GM12872 (cell line): ENCODE measurements at regions not wholly inside any gene's neighbourhood (a gene's known extent, or its start where the extent isn't known, plus 50 kb on each side); places are given as distances from the start of the nearest gene placed in this dataset.

Experiments
- CTCF ChIP-seq: IDR thresholded peaks from 3 replicates; pipeline ENCODE4 v1.5.1; 2011; ENCODE audit warnings: low read depth, mild to moderate bottlenecking, low read length, moderate library complexity; ENCODE audit not compliant: insufficient read depth

DNA sequence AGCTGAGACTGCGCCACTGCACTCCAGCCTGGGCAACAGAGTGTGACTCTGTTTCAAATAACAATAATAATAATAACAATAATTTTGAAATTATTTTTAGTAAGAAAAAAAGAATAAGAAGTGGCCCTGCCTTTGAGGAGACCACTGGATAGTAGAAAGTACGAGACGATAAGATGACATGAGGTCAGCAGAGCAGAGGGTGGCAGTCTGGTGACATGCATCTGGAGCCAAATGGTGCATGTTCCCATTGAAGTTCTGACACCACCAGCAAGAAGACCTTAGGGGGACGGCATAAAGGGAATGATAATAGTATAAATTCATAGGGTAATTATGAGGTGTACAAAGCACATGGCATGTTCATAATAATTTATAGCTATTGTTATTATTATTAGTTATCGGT lies 542.2 kb upstream of the TBL1XR1 start:
- no peak for TF ChIP-seq CTCF

GRCh38 chr3:177740254-177740653 lies 543.0 kb upstream of the TBL1XR1 start:
- no peak for TF ChIP-seq CTCF

GRCh38 chr3:177742273-177742672 lies 545.0 kb upstream of the TBL1XR1 start:
- no peak for TF ChIP-seq CTCF

DNA sequence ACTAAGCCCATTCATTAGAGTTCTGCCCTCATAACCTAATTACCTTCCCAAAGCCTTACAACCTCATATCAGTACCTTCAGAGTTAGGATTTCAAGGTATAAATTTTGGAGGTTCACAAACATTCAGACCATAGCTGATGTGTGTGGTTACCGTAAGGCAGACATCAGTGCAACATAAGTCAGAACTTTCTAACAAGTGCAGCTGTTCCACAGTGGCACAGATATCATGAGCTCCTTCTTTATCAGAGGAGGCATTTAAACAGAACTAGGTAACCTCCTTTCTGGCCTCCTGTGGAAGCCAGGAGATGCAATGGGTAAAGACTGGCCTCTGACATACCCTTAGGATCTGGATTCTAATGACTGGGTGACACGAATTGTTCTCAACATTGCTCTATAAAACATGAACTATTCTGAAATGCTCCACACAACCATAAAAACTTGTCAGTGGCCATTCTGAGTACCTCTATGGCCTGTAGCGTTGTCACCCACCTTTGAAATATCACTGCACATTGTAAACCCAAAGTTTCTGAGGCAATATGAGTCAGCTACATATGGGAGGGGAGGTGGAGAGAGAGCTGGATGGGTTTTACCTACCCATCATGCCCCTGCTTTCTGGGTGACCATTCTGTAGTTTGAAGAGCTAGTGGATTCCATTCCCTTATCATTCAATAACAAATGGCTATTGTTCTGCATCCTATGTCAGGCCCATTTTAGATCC lies 546.0 kb upstream of the TBL1XR1 start:
- no peak for TF ChIP-seq CTCF

- TF ChIP-seq CTCF: no peak
Observed at GRCh38 chr3:177744873-177745606, 547.8 kb upstream of the TBL1XR1 start.

DNA sequence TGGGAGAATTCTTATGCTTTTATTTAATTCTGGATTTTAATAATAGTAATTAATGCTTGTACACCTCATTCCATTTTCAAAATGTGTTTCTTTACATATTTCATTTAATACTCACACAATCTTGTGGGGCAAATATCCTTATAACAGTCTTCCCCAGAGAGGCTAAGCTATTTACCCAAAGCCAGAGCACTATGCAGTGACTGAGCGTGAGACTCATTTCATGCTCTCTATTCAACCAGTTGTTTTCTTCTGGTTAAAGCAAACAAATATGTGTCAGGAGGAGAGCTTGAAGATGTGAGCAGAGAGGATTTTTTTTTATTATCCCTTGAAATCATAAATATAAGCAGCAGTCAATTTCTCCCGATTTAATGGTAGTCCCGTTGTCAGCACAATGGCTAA lies 548.3 kb upstream of the TBL1XR1 start:
- no peak for TF ChIP-seq CTCF

DNA sequence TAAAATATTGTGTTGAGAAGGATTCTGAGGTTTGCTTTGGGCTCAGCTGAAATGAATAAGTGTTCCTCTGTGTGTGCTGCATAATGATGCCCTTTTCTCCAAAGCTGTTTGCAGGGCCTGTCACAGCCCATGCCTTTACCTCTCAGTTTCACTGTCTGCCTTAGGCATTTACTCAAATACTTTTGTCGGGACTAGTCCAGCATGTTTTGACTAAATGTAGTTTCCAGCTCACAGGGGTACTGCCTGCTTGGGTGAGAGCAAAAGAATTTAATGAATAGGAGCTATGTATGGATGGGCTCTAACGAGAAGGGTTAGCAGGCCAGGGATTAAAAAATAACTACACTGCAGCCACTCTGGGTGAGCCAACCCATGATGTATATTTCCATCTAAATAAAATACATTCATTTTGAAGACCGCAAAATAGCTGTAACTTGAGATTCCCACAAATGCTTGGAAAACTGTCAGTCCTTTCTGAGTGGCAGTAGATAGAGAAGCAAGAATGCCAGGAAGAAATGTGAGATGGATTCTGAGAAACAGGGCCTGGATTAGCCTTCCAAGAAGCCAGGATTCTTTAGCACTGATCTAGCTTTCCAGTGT lies 549.2 kb upstream of the TBL1XR1 start:
- TF ChIP-seq CTCF: no peak
